ENCODE measurements at regions not wholly inside any gene's neighbourhood (a gene's known extent, or its start where the extent isn't known, plus 50 kb on each side); places are given as distances from the start of the nearest gene placed in this dataset.
A peak's percentile ranks its signal among the peaks of the same experiment; 100 is the strongest.

DNA sequence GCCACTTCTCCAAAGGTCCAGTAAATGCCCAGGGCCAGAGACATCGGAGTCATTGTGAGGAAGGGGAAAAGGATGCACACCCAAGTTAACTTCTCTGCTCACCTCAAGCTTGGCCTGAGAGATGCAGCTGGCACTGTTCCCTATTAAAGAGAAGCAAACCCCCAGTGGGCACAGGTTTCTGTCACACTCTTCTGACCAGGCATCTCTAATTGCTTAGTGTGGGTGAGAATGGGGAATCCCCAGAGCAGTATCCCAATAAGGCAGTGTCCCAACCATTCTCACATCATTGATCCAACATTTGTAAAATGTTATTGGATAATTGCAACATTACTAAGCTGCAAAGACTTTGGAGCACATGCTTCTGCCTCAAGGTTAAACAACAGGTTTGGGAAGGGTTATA lies 232.3 kb downstream of the ADGRG6 start:
- Histone ChIP-seq H3K4me3 (no peak overlapping the region), H3K4me2 (no peak overlapping the region), H3K27ac (no peak overlapping the region), H3K4me1 (no peaks in the 10 kb centered on the region), H3K9me3 (0 out of 3 replicates have a peak, but pooled peaks cover 4% of the 10 kb centered on the region)
- ChIA-PET POLR2A (no interaction called here), CTCF (interaction anchor here (1.9 kb wide), 1 partner anchor 32 kb away, joined by 6 read pairs; no protein-coding TSS in a partner anchor)
- no peak for DNase-seq (ENCODE audit: low read depth in 1 of 2, low spot score in 1 of 2)
- TF ChIP-seq EHMT2 (IDR thresholded peaks at IDR 0.05; ENCODE audit: low read depth) (no peak), HOXB5 (CRISPR knock-in tag; IDR thresholded peaks at IDR 0.05) (no peak), ZC3H11A (IDR thresholded peaks at IDR 0.05) (no peak), TP53 (CRISPR knock-in tag; IDR thresholded peaks at IDR 0.05) (no peak), TFCP2L1 (CRISPR knock-in tag; IDR thresholded peaks at IDR 0.05) (no peak)
- TF ChIP-seq, protein P1, sequence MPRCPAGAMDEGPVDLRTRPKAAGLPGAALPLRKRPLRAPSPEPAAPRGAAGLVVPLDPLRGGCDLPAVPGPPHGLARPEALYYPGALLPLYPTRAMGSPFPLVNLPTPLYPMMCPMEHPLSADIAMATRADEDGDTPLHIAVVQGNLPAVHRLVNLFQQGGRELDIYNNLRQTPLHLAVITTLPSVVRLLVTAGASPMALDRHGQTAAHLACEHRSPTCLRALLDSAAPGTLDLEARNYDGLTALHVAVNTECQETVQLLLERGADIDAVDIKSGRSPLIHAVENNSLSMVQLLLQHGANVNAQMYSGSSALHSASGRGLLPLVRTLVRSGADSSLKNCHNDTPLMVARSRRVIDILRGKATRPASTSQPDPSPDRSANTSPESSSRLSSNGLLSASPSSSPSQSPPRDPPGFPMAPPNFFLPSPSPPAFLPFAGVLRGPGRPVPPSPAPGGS (IDR thresholded peaks at IDR 0.05): no peak
- 60% methylated on average over 1 of the region's 1 CpG for WGBS (ENCODE audit: missing lambda C conversion rate)
- no peak for ATAC-seq
- no peak for FAIRE-seq

DNA sequence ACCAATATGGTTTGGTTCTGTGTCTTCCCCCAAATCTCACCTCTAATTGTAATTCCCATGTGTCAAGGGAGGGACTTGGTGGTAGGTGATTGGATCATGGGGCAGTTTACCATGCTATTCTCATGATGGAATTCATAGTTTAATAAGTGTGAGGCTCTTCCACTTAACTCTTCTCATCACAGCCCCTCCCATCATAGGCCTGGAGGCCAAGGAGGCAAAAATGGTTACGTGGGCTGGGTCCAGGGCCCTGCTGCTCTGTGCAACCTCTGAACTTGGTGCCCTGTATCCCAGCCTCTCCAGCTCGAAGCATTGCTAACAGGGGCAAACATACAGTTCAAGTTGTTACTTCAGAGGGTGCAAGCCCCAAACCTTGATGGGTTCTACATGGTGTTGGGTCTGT lies 232.7 kb downstream of the ADGRG6 start:
- ChIA-PET POLR2A (no interaction called here), CTCF (interaction anchor here (1.9 kb wide), 1 partner anchor 32 kb away, joined by 6 read pairs; no protein-coding TSS in a partner anchor)
- Histone ChIP-seq H3K9me3 (0 out of 3 replicates have a peak, but pooled peaks cover 4% of the 10 kb centered on the region), H3K4me2 (no peak overlapping the region), H3K27ac (no peak overlapping the region), H3K4me3 (no peak overlapping the region), H3K4me1 (no peaks in the 10 kb centered on the region)
- DNase-seq (ENCODE audit: low read depth in 1 of 2, low spot score in 1 of 2) (no peak), ATAC-seq (no peak), FAIRE-seq (no peak)
- TF ChIP-seq ZFP36 (IDR thresholded peaks at IDR 0.05; ENCODE audit: borderline replicate concordance, partially characterized antibody) (peak; percentile 88), FOXS1 (CRISPR knock-in tag; IDR thresholded peaks at IDR 0.05) (no peak)
- 25% methylated on average over 2 of the region's 2 CpGs for WGBS (ENCODE audit: missing lambda C conversion rate)

DNA sequence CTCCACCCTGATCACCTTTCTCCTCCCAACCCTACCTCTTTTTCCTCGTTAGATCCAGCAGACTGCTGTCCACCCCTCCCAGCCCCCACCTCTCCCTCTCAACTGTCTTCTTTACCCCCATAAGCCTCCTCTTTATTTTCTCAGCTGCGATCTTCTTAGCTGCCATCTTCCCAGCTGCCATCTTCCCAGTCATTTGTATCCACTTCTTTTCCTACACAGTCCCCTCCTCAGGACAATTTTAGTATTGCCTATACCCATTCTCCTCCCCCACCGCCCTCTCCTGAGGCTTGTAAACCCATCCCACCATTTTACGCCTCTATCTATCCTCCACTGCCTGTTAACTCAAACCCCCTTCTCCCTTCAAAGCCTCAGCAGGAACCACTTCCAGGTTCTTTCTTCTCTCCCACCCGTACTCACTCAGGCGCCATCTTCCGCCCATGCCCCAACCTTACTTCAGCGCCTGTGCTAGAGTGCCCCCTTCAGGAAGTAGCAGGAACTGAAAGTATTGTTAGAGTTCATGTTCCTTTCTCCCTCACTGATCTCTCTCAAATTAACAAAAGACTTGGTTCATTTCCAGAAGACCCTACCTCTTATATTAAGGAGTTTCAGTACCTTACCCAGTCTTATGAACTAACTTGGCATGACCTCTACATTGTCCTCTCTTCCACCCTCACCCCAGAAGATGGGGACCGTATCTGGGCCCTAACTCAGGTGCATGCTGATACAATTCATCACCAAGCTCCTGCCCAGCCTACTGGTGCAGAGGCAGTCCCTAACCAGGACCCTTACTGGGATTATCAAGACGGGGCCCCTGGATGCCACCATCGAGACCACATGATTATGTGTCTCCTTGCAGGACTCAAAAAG lies 236.0 kb downstream of the ADGRG6 start:
- TF ChIP-seq, protein P1 (IDR thresholded peaks at IDR 0.05): no peak
- TF ChIP-seq, protein P2, sequence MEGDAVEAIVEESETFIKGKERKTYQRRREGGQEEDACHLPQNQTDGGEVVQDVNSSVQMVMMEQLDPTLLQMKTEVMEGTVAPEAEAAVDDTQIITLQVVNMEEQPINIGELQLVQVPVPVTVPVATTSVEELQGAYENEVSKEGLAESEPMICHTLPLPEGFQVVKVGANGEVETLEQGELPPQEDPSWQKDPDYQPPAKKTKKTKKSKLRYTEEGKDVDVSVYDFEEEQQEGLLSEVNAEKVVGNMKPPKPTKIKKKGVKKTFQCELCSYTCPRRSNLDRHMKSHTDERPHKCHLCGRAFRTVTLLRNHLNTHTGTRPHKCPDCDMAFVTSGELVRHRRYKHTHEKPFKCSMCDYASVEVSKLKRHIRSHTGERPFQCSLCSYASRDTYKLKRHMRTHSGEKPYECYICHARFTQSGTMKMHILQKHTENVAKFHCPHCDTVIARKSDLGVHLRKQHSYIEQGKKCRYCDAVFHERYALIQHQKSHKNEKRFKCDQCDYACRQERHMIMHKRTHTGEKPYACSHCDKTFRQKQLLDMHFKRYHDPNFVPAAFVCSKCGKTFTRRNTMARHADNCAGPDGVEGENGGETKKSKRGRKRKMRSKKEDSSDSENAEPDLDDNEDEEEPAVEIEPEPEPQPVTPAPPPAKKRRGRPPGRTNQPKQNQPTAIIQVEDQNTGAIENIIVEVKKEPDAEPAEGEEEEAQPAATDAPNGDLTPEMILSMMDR (IDR thresholded peaks at IDR 0.05): peak; percentile 33; the same call in 1 of the 3 replicates
- TF ChIP-seq POLR2AphosphoS2 (conservative IDR thresholded peaks at IDR 0.05; ENCODE audit: low read length) (no peak), PHF8 (IDR thresholded peaks at IDR 0.05; ENCODE audit: borderline replicate concordance, low read depth) (no peak), MYC (IDR thresholded peaks at IDR 0.05; ENCODE audit: borderline replicate concordance, low read length) (no peak), KDM5A (IDR thresholded peaks at IDR 0.05) (no peak), ESRRA (IDR thresholded peaks at IDR 0.05; ENCODE audit: borderline replicate concordance, low read length) (no peak), RARB (CRISPR knock-in tag; IDR thresholded peaks at IDR 0.05) (no peak), SMC3 (IDR thresholded peaks at IDR 0.05) (0 out of 3 replicates have a peak, but pooled peaks have one; percentile 18), POLR2A (IDR thresholded peaks at IDR 0.05; ENCODE audit: low read length) (no peak), RAD21 (conservative IDR thresholded peaks at IDR 0.05 in 1 of 2, IDR thresholded peaks at IDR 0.05 in 1 of 2) (peak; percentile 39 to 69; a peak in 3 of 5 replicates), ZSCAN20 (CRISPR knock-in tag; IDR thresholded peaks at IDR 0.05) (no peak)
- TF ChIP-seq, protein P3, sequence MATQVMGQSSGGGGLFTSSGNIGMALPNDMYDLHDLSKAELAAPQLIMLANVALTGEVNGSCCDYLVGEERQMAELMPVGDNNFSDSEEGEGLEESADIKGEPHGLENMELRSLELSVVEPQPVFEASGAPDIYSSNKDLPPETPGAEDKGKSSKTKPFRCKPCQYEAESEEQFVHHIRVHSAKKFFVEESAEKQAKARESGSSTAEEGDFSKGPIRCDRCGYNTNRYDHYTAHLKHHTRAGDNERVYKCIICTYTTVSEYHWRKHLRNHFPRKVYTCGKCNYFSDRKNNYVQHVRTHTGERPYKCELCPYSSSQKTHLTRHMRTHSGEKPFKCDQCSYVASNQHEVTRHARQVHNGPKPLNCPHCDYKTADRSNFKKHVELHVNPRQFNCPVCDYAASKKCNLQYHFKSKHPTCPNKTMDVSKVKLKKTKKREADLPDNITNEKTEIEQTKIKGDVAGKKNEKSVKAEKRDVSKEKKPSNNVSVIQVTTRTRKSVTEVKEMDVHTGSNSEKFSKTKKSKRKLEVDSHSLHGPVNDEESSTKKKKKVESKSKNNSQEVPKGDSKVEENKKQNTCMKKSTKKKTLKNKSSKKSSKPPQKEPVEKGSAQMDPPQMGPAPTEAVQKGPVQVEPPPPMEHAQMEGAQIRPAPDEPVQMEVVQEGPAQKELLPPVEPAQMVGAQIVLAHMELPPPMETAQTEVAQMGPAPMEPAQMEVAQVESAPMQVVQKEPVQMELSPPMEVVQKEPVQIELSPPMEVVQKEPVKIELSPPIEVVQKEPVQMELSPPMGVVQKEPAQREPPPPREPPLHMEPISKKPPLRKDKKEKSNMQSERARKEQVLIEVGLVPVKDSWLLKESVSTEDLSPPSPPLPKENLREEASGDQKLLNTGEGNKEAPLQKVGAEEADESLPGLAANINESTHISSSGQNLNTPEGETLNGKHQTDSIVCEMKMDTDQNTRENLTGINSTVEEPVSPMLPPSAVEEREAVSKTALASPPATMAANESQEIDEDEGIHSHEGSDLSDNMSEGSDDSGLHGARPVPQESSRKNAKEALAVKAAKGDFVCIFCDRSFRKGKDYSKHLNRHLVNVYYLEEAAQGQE (IDR thresholded peaks at IDR 0.05): no peak
- TF ChIP-seq, protein P4, sequence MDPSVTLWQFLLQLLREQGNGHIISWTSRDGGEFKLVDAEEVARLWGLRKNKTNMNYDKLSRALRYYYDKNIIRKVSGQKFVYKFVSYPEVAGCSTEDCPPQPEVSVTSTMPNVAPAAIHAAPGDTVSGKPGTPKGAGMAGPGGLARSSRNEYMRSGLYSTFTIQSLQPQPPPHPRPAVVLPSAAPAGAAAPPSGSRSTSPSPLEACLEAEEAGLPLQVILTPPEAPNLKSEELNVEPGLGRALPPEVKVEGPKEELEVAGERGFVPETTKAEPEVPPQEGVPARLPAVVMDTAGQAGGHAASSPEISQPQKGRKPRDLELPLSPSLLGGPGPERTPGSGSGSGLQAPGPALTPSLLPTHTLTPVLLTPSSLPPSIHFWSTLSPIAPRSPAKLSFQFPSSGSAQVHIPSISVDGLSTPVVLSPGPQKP (IDR thresholded peaks at IDR 0.05; ENCODE audit: low read depth, low read length): no peak
- DNase-seq (ENCODE audit: low read depth in 1 of 2, low spot score in 1 of 2): peak in 1 of 2 experiments; percentile 48
- WGBS (ENCODE audit: missing lambda C conversion rate): 31% methylated on average over 10 of the region's 11 CpGs
- ATAC-seq: peak in 1 of 2 experiments; percentile 67; a peak in 3 of 6 replicates
- ChIA-PET POLR2A (no interaction called here), CTCF (no interaction called here)
- H3K9me3 ChIP-seq: 0 out of 3 replicates have a peak, but pooled peaks cover 4% of the 10 kb centered on the region
- no peak overlapping the region for H3K4me3 ChIP-seq
- FAIRE-seq: no peak
- H3K4me1 ChIP-seq: 0 out of 3 replicates have a peak, but pooled peaks cover 5% of the 10 kb centered on the region
- H3K4me2 ChIP-seq: peak overlapping the region; percentile 25; the same call in 1 of the 3 replicates
- H3K27ac ChIP-seq: no peak overlapping the region
